ENCODE measurements at regions not wholly inside any gene's neighbourhood (a gene's known extent, or its start where the extent isn't known, plus 50 kb on each side); places are given as distances from the start of the nearest gene placed in this dataset.

DNA sequence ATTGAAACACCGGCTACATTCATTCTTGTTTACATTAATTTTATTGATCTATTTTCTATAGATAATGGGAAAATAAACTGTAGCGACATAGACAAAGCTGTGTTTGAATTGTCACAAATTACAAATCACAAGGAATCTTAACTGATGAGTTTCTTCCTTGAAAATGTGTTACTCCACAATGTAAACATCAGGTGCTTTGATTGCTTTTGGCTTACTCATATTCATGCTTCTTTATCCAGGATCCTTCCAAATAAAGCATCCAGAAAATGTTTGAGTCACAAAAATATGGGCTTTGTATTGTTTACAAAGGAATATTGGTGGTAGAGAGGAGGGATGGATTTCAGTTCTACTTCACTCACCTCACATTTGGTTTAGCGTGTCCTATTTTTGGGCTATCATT lies 64.0 kb downstream of the BMP2 start:
- H3K4me3 ChIP-seq (ENCODE audit: low read depth, low read length), result no peak overlapping the region
- TF ChIP-seq CTCF (IDR thresholded peaks at IDR 0.05; ENCODE audit: insufficient read depth, low read depth, low read length), result no peak
- no peak for DNase-seq (ENCODE audit: low read depth)

DNA sequence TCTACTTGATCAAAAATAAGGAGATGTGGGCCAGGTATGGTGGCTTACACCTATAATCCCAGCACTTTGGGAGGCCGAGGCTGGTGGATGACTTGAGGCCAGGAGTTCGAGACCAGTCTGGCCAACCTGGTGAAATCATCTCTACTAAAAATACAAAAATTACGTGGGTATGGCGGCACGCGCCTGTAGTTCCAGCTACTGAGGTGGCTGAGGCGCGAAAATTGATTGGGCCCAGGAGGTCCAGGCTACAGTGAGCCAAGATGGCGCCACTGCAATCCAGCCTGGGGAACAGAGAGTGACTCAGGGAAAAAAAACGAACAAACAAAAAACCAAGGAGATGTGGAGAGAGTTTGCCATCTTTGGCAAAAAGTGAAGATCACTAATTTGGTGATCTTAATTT lies 65.3 kb downstream of the BMP2 start:
- TF ChIP-seq CTCF (IDR thresholded peaks at IDR 0.05; ENCODE audit: insufficient read depth, low read depth, low read length), result no peak

GRCh38 chr20:6835609-6836008 lies 68.1 kb downstream of the BMP2 start:
- no peak for DNase-seq (ENCODE audit: low read depth)
- H3K4me3 ChIP-seq (ENCODE audit: low read depth, low read length), result no peak overlapping the region
- TF ChIP-seq CTCF (IDR thresholded peaks at IDR 0.05; ENCODE audit: insufficient read depth, low read depth, low read length), result no peak

More for the DNA sequence above, 65.3 kb downstream of the BMP2 start:
- no peak overlapping the region for H3K4me3 ChIP-seq (ENCODE audit: low read depth, low read length)
- DNase-seq (ENCODE audit: low read depth), result no peak

GRCh38 chr20:6836821-6837374 lies 69.4 kb downstream of the BMP2 start:
- DNase-seq (ENCODE audit: low read depth), result no peak
- no peak overlapping the region for H3K4me3 ChIP-seq (ENCODE audit: low read depth, low read length)
- no peak for TF ChIP-seq CTCF (IDR thresholded peaks at IDR 0.05; ENCODE audit: insufficient read depth, low read depth, low read length)

DNA sequence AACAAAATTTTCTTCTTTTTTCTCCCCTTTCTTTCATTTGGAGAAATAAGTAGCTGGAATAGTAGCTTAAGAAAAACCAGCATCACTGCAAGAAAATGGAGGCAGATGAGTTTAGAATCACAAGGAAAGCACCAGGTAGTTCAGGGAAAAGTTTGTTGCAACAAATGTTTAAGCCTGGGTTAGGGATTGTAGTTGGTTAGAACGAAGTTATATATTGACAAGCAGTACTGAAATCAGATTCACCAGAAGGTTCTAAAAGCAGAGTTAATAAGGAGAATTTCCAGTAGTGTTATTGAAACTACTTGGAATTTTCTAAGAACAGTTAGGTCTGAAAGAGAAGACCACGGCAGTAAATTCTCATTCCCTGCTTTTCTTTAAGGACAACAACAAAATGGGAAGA lies 70.2 kb downstream of the BMP2 start:
- no peak for DNase-seq (ENCODE audit: low read depth)
- TF ChIP-seq CTCF (IDR thresholded peaks at IDR 0.05; ENCODE audit: insufficient read depth, low read depth, low read length), result no peak
- no peak overlapping the region for H3K4me3 ChIP-seq (ENCODE audit: low read depth, low read length)

- DNase-seq (ENCODE audit: low read depth), result no peak
- H3K4me3 ChIP-seq (ENCODE audit: low read depth, low read length), result no peak overlapping the region
- no peak for TF ChIP-seq CTCF (IDR thresholded peaks at IDR 0.05; ENCODE audit: insufficient read depth, low read depth, low read length)
Measured at GRCh38 chr20:6838181-6838826, 70.8 kb downstream of the BMP2 start.

DNA sequence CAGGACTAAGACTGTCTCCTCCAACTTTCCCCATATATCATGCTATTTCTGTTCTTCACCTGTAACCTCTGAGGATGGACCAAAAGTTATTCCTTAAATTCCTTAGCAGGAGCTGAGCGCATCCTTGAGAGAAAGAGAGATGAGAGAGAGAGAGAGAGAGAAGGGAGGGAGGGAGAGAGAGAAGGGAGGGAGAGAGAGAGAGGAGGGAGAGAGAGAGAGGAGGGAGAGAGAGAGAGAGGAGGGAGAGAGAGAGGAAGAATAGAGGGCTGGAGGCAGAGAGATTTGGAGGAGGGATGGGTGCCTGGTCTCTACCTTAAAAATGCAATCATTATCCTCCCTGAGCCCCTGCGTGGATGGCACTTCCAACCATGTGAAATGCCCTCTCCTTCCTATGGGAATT lies 73.6 kb downstream of the BMP2 start:
- no peak for DNase-seq (ENCODE audit: low read depth)
- TF ChIP-seq CTCF (IDR thresholded peaks at IDR 0.05; ENCODE audit: insufficient read depth, low read depth, low read length), result no peak
- no peak overlapping the region for H3K4me3 ChIP-seq (ENCODE audit: low read depth, low read length)
